Neural crest cell (in vitro differentiated cells): ENCODE measurements at regions not wholly inside any gene's neighbourhood (a gene's known extent, or its start where the extent isn't known, plus 50 kb on each side); places are given as distances from the start of the nearest gene placed in this dataset.
"Not testable (repeated sequence)": the region's sequence is repeated elsewhere in the genome, so short reads cannot be mapped to it uniquely, and the experiment has no call there.

Source experiments
- DNase-seq: peaks from one replicate; pipeline ENCODE4 v3.0.0; 2021; ENCODE audit warnings: low read depth, mixed read lengths, low spot score
- H3K27ac Mint-ChIP-seq: one replicate; pipeline ENCODE4 v1.8.0; 2021; ENCODE audit warnings: mild to moderate bottlenecking, mixed read lengths; ENCODE audit not compliant: unreplicated experiment
- H3K27me3 Mint-ChIP-seq: 2 replicates; pipeline ENCODE4 v1.8.0; 2021; ENCODE audit warnings: low read depth, mild to moderate bottlenecking, mixed read lengths
- H3K36me3 Mint-ChIP-seq: 2 replicates; pipeline ENCODE4 v1.8.0; 2021; ENCODE audit warnings: low read depth, mild to moderate bottlenecking, mixed read lengths
- H3K4me1 Mint-ChIP-seq: 2 replicates; pipeline ENCODE4 v1.8.0; 2021; ENCODE audit warnings: mixed read lengths
- H3K4me3 Mint-ChIP-seq: one replicate; pipeline ENCODE4 v1.8.0; 2021; ENCODE audit warnings: mild to moderate bottlenecking, mixed read lengths
- H3K9me3 Mint-ChIP-seq: 2 replicates; pipeline ENCODE4 v1.8.0; 2021; ENCODE audit warnings: mixed read lengths
- TF ChIP-seq, protein P1 (sequence below): fragments of 200-600 bp; sonication (generic); conservative IDR thresholded peaks from 2 replicates; pipeline ENCODE4 v1.5.0; 2021; ENCODE audit warnings: antibody characterized with exemption, mild to moderate bottlenecking

DNA sequence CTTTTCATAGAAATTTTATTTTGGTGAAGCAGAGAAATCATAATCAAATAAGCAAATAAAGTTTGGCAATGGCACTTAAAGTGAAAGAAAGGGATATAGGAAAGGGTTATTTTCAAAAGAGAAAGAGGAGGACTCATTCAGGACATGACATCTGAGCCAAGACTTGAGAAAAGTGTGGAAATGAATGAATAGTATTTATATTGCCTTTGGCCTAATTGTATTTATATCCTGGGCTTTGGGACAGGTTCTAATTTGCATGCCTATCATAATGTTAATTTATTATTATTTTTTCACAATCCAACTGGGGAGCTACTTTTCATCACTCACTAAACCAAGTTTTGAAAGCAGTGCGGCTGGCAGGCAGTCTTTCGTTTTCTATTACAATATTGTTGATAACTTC, 376.8 kb downstream of the HGF start:
- Mint-ChIP-seq H3K9me3 (peaks cover 2% of the 10 kb centered on the region), H3K4me1 (no peaks in the 10 kb centered on the region), H3K27ac (no peak overlapping the region), H3K4me3 (no peak overlapping the region), H3K36me3 (no peaks in the 10 kb centered on the region), H3K27me3 (no peaks in the 10 kb centered on the region)
- TF ChIP-seq, protein P1, sequence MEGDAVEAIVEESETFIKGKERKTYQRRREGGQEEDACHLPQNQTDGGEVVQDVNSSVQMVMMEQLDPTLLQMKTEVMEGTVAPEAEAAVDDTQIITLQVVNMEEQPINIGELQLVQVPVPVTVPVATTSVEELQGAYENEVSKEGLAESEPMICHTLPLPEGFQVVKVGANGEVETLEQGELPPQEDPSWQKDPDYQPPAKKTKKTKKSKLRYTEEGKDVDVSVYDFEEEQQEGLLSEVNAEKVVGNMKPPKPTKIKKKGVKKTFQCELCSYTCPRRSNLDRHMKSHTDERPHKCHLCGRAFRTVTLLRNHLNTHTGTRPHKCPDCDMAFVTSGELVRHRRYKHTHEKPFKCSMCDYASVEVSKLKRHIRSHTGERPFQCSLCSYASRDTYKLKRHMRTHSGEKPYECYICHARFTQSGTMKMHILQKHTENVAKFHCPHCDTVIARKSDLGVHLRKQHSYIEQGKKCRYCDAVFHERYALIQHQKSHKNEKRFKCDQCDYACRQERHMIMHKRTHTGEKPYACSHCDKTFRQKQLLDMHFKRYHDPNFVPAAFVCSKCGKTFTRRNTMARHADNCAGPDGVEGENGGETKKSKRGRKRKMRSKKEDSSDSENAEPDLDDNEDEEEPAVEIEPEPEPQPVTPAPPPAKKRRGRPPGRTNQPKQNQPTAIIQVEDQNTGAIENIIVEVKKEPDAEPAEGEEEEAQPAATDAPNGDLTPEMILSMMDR, result no peak
- no peak for DNase-seq

DNA sequence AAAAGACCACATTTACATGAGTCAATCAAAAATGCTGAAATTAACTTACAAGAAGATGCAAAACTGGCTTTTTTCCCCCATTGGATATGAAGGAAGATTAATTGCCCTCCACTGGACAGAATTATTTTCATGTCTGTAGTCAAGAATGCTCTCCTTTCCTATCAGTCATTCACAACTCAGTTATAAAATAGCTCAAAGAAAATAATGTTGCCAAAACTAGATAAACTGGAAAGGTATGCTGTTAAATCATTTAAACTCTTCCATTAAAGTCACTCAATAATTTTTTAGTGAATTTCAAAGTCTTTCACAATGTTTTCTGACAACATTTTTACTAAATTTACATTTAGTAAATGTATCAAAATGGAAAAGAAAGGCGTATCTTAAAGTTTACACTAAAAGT, 384.5 kb downstream of the HGF start:
- no peak for DNase-seq
- H3K27ac Mint-ChIP-seq, result no peak overlapping the region
- no peaks in the 10 kb centered on the region for H3K36me3 Mint-ChIP-seq
- no peaks in the 10 kb centered on the region for H3K27me3 Mint-ChIP-seq
- no peaks in the 10 kb centered on the region for H3K4me1 Mint-ChIP-seq
- H3K4me3 Mint-ChIP-seq, result no peak overlapping the region
- no peaks in the 10 kb centered on the region for H3K9me3 Mint-ChIP-seq
- TF ChIP-seq, protein P1, result no peak

DNA sequence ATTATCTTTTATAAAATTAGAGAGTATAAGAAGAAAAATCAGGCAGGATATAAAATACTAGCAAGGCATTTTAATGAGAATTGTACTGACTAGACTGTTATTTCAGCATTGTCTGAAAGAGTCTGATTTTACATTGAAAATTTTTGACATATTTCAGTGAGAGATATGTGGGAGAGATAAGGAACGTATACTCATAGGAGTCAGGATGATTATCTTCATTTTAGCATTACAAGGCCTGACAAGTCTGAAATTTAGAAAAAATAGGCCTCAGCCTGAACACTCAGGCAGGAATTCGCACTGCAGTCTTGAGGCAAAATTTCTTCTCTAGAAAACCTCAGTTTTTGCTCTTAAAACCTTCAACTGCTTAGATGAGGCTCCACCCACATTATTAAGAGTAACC, 386.0 kb downstream of the HGF start:
- H3K4me1 Mint-ChIP-seq, result no peaks in the 10 kb centered on the region
- no peak overlapping the region for H3K27ac Mint-ChIP-seq
- H3K36me3 Mint-ChIP-seq, result no peaks in the 10 kb centered on the region
- H3K4me3 Mint-ChIP-seq, result no peak overlapping the region
- TF ChIP-seq, protein P1, result no peak
- no peaks in the 10 kb centered on the region for H3K9me3 Mint-ChIP-seq
- no peaks in the 10 kb centered on the region for H3K27me3 Mint-ChIP-seq
- no peak for DNase-seq

DNA sequence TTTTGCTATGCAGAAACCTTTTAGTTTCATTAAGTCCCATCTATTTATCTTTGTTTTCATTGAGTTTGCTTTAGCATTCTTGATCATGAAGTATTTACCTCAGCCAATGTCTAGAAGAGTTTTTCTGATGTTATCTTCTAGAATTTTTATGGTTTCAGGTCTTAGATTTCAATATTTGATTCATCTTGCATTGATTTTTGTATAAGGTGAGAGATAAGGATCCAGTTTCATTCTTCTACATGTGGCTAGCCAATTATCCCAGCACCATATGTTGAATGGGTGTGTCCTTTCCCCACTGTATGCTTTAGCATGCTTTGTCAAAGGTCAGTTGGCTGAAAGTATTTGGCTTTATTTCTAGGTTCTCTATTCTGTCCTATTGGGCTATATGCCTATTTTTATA, 395.2 kb downstream of the HGF start:
- not testable (repeated sequence) for H3K27ac Mint-ChIP-seq

DNA sequence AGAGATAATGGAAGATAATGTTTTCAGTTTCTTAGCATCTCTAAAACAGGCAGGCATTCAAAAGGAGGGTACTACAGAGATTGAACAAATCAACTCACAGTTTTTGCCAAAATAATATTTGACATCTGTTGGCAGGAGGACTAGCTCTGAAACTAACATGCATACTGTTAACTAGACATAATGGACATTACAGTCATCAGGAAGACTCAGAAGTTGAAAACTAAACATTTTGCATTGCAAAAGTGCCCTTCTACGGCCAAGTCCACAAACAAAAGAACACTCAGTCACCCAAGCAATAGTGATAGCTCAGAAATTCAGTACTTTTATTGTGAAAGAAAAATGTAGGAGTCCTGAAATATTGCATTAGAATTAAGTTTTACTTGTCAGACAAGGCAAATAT, 399.0 kb downstream of the HGF start:
- H3K36me3 Mint-ChIP-seq, result no peaks in the 10 kb centered on the region
- no peak for DNase-seq
- H3K4me1 Mint-ChIP-seq, result no peaks in the 10 kb centered on the region
- H3K9me3 Mint-ChIP-seq, result peaks cover 3% of the 10 kb centered on the region
- no peak overlapping the region for H3K4me3 Mint-ChIP-seq
- TF ChIP-seq, protein P1, result no peak
- H3K27ac Mint-ChIP-seq, result no peak overlapping the region
- no peaks in the 10 kb centered on the region for H3K27me3 Mint-ChIP-seq

More for the DNA sequence above, 395.2 kb downstream of the HGF start:
- H3K4me1 Mint-ChIP-seq, H3K27me3 Mint-ChIP-seq, DNase-seq, H3K4me3 Mint-ChIP-seq, H3K9me3 Mint-ChIP-seq, H3K36me3 Mint-ChIP-seq: not testable (repeated sequence)

DNA sequence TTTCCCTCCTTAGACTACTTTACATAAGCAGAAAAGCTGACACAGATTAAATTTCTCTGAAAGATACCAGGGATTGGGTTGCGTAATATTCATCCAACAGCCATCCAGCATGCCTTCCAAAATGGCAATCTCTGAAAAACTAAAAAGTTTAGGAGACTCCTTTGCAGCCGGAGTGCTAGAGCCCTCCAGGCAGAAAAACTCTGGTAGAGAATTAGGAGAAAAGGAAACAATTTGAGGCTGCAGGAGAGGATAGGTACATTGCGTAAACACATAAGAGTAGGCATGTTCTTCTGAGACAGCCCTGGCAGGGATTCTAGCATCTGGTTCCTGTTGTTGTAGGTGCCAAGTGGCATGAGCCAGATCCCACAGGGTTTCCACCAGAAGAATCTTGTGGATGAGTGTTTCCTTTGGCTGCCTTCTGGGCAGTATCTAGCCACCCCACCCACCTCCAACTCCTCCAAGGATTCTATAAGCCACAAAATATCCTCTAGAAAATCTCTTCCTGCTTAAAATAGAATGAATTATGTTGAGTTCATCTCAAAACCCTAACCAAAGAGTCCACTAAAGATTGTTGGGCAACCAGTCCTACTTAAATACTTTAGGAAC, 402.4 kb downstream of the HGF start:
- DNase-seq, result no peak
- H3K27me3 Mint-ChIP-seq, result no peaks in the 10 kb centered on the region
- H3K4me3 Mint-ChIP-seq, result no peak overlapping the region
- TF ChIP-seq, protein P1, result no peak
- H3K9me3 Mint-ChIP-seq, result no peaks in the 10 kb centered on the region
- no peaks in the 10 kb centered on the region for H3K4me1 Mint-ChIP-seq
- no peak overlapping the region for H3K27ac Mint-ChIP-seq
- H3K36me3 Mint-ChIP-seq, result no peaks in the 10 kb centered on the region
